Spleen (tissue), 11 donors: ENCODE measurements at regions not wholly inside any gene's neighbourhood (a gene's known extent, or its start where the extent isn't known, plus 50 kb on each side); places are given as distances from the start of the nearest gene placed in this dataset.
A peak's percentile ranks its signal among the peaks of the same experiment; 100 is the strongest.

ENCODE experiments used
- DNase-seq: peaks from one replicate; pipeline ENCODE4 v3.0.0-alpha.2; 2020
- H3K27ac ChIP-seq, 8 donors: fragments of 200-600 bp; sonication (generic) in 7 of 8; 1 replicate in 4 of 8; 2 replicates in 4 of 8; pipeline versions ENCODE4 v1.5.0 to v1.8.0; 2016 to 2021; ENCODE audit warnings: inconsistent platforms in 4 of 8, mild to moderate bottlenecking in 4 of 8, moderate library complexity in 1 of 8
- H3K27me3 ChIP-seq, 7 donors: fragments of 200-600 bp; sonication (generic) in 6 of 7; replicated peaks in 1 of 7; 1 replicate in 4 of 7; 2 replicates in 3 of 7; pipeline versions ENCODE4 v1.5.0 to v1.8.0; 2016 to 2021; ENCODE audit warnings: inconsistent platforms in 3 of 7, mild to moderate bottlenecking in 1 of 7
- H3K36me3 ChIP-seq, 6 donors: fragments of 200-600 bp; sonication (generic) in 5 of 6; 1 replicate in 4 of 6; 2 replicates in 2 of 6; pipeline versions ENCODE4 v1.5.0 to v1.8.0; 2016 to 2021; ENCODE audit warnings: inconsistent platforms in 2 of 6
- H3K4me1 ChIP-seq, 6 donors: fragments of 200-600 bp; sonication (generic) in 5 of 6; 1 replicate in 3 of 6; 2 replicates in 3 of 6; pipeline versions ENCODE4 v1.5.0 to v1.8.0; 2016 to 2021; ENCODE audit warnings: inconsistent platforms in 3 of 6
- H3K4me3 ChIP-seq, 8 donors: fragments of 200-600 bp; sonication (generic) in 7 of 8; 1 replicate in 4 of 8; 2 replicates in 4 of 8; pipeline versions ENCODE4 v1.5.0 to v1.8.0; 2016 to 2021; ENCODE audit warnings: inconsistent platforms in 4 of 8, mild to moderate bottlenecking in 4 of 8, moderate library complexity in 2 of 8
- H3K9me3 ChIP-seq, 8 donors: fragments of 200-600 bp; sonication (generic) in 7 of 8; 1 replicate in 4 of 8; 2 replicates in 4 of 8; pipeline versions ENCODE4 v1.5.0 to v1.8.0; 2016 to 2021; ENCODE audit warnings: inconsistent platforms in 4 of 8
- CTCF ChIP-seq, 11 experiments: fragments of 200-600 bp in 7 of 11; fragments of 450-650 bp in 4 of 11; sonication (generic) in 4 of 11; IDR thresholded peaks in 8 of 11; conservative IDR thresholded peaks in 3 of 11; 1 replicate in 7 of 11; 2 replicates in 4 of 11; pipeline versions ENCODE4 v1.4.0 to v1.8.0; 2016 to 2021; ENCODE audit warnings: antibody characterized with exemption in 11 of 11, inconsistent platforms in 4 of 11, mild to moderate bottlenecking in 1 of 11
- POLR2A ChIP-seq, 3 donors: fragments of 450-650 bp; IDR thresholded peaks; one replicate each; pipeline ENCODE4 v1.5.1; 2017; ENCODE audit warnings: antibody characterized with exemption in 3 of 3, mild to moderate bottlenecking in 1 of 3
- POLR2AphosphoS5 ChIP-seq, 3 donors: sonication (generic); formaldehyde crosslinking; IDR thresholded peaks; one replicate each; pipeline ENCODE4 v1.5.1; 2017; ENCODE audit warnings: antibody characterized with exemption in 3 of 3
- WGBS, 5 donors: extraction: QIAGEN DNeasy Blood & Tissue Kit in 3 of 5; methylation state at CpG; one replicate each; pipeline versions ENCODE4 v1.1.5 to v1.1.7; 2013 to 2018; 5-methylcytosine and 5-hydroxymethylcytosine counted together
- intact Hi-C: fragments of 100-400 bp; cut with DNase I; formaldehyde crosslinking; loops from one replicate; pipeline ENCODE4 v1.15.0; 2023; ENCODE audit warnings: low total_unique reads
- donor health status: healthy with polysubstance abuse.
- donor health status: DM: no; HTN: no; CAD: no; lungs with moderate emphysema.
- donor health status: DM: no; HTN: no; CAD: no.
- donor health status: Bipolar disorder and iron deficiency.
- donor health status: healthy.
- donor health status: DM: no; HTN: no; CAD: no.
- donor health status: DM: yes; HTN: yes; CAD: no.

GRCh38 chr7:119890631-119891030, 382.3 kb upstream of the KCND2 start:
- WGBS, 5 donors = 88 to 96% (median 92%) methylated on average over 12 of the region's 12 CpGs

GRCh38 chr7:119895320-119895719, 377.7 kb upstream of the KCND2 start:
- H3K27ac ChIP-seq = peak overlapping the region in 1 of 8 donors; percentile 2
- 60 to 84% (median 73%) methylated on average over 1 of the region's 1 CpG for WGBS, 5 donors
- H3K27me3 ChIP-seq = no peaks in the 10 kb centered on the region
- peak overlapping the region in 1 of 8 donors; percentile 38 for H3K4me3 ChIP-seq
- H3K36me3 ChIP-seq = no peaks in the 10 kb centered on the region
- TF ChIP-seq POLR2A (IDR thresholded peaks at IDR 0.05) = no peak
- TF ChIP-seq CTCF (IDR thresholded peaks at IDR 0.05 in 8 of 11, conservative IDR thresholded peaks at IDR 0.05 in 3 of 11) = no peak
- TF ChIP-seq POLR2AphosphoS5 (IDR thresholded peaks at IDR 0.05) = no peak
- intact Hi-C loops = no loop called here
- H3K9me3 ChIP-seq = peaks cover 0 to 14% (median 3%) of the 10 kb centered on the region in 8 donors
- DNase-seq = no peak
- H3K4me1 ChIP-seq = no peaks in the 10 kb centered on the region

More at GRCh38 chr7:119890631-119891030, 382.3 kb upstream of the KCND2 start:
- intact Hi-C loops = no loop called here
- H3K36me3 ChIP-seq = no peaks in the 10 kb centered on the region
- H3K27me3 ChIP-seq = no peaks in the 10 kb centered on the region
- DNase-seq = peak; percentile 54
- no peak for TF ChIP-seq CTCF (IDR thresholded peaks at IDR 0.05 in 8 of 11, conservative IDR thresholded peaks at IDR 0.05 in 3 of 11)
- TF ChIP-seq POLR2A (IDR thresholded peaks at IDR 0.05) = no peak
- TF ChIP-seq POLR2AphosphoS5 (IDR thresholded peaks at IDR 0.05) = no peak
- no peak overlapping the region for H3K4me3 ChIP-seq
- no peaks in the 10 kb centered on the region for H3K4me1 ChIP-seq
- peaks cover 0 to 13% (median under 1%) of the 10 kb centered on the region in 8 donors for H3K9me3 ChIP-seq
- H3K27ac ChIP-seq = no peak overlapping the region

GRCh38 chr7:119896386-119896785, 376.6 kb upstream of the KCND2 start:
- Histone ChIP-seq H3K4me3 (no peak overlapping the region), H3K27me3 (no peaks in the 10 kb centered on the region), H3K36me3 (no peaks in the 10 kb centered on the region), H3K4me1 (no peaks in the 10 kb centered on the region), H3K9me3 (peaks cover 0 to 14% (median 3%) of the 10 kb centered on the region in 8 donors), H3K27ac (no peak overlapping the region)
- intact Hi-C loops = no loop called here
- no peak for DNase-seq
- TF ChIP-seq POLR2A (IDR thresholded peaks at IDR 0.05) (no peak), CTCF (IDR thresholded peaks at IDR 0.05 in 8 of 11, conservative IDR thresholded peaks at IDR 0.05 in 3 of 11) (no peak), POLR2AphosphoS5 (IDR thresholded peaks at IDR 0.05) (no peak)

GRCh38 chr7:119900996-119901672, 371.8 kb upstream of the KCND2 start:
- no peak overlapping the region for H3K4me3 ChIP-seq
- no peak overlapping the region for H3K27ac ChIP-seq
- WGBS, 5 donors = 74 to 77% (median 75%) methylated on average over 4 to 5 of the region's 5 CpGs
- peaks cover 0 to 14% (median 3%) of the 10 kb centered on the region in 8 donors for H3K9me3 ChIP-seq
- H3K4me1 ChIP-seq = no peaks in the 10 kb centered on the region
- no peaks in the 10 kb centered on the region for H3K36me3 ChIP-seq
- DNase-seq = no peak
- intact Hi-C loops = no loop called here
- H3K27me3 ChIP-seq = no peaks in the 10 kb centered on the region
- no peak for TF ChIP-seq CTCF (IDR thresholded peaks at IDR 0.05 in 8 of 11, conservative IDR thresholded peaks at IDR 0.05 in 3 of 11)
- TF ChIP-seq POLR2AphosphoS5 (IDR thresholded peaks at IDR 0.05) = no peak
- TF ChIP-seq POLR2A (IDR thresholded peaks at IDR 0.05) = no peak
